ENCODE measurements at regions not wholly inside any gene's neighbourhood (a gene's known extent, or its start where the extent isn't known, plus 50 kb on each side); places are given as distances from the start of the nearest gene placed in this dataset.

DNA sequence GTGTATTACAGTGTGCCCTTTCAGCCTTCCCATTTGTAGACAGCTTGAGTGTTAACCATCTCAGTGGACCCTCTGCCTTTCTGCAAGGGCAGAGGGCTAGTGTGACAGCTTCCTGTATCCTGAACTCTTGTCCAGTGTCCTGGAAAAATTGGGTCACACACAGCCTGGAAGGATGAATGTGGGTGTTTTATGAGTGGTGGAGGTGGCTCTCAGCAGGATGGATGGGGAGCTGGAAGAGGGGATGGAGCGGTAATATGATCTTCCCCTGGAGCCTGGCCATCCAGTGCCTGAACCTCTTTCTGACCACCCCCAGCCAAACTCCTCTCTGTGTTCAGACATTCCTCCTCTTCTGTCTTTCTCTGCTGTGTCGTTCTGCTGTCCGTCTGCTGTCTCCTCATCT lies 113.0 kb downstream of the KIF4B start:
- no peaks in the 10 kb centered on the region for H3K4me1 Mint-ChIP-seq (ENCODE audit: low read depth)
- no peak overlapping the region for H3K27ac Mint-ChIP-seq
- peaks cover 6% of the 10 kb centered on the region for H3K27me3 Mint-ChIP-seq
- POLR2A ChIA-PET, result no interaction called here
- CTCF ChIA-PET, result no interaction called here
- intact Hi-C loops (cut with micrococcal nuclease), result no loop called here
- H3K4me3 Mint-ChIP-seq, result no peak overlapping the region
- no peak for DNase-seq
- H3K36me3 Mint-ChIP-seq, result no peaks in the 10 kb centered on the region
- no peaks in the 10 kb centered on the region for H3K9me3 Mint-ChIP-seq

DNA sequence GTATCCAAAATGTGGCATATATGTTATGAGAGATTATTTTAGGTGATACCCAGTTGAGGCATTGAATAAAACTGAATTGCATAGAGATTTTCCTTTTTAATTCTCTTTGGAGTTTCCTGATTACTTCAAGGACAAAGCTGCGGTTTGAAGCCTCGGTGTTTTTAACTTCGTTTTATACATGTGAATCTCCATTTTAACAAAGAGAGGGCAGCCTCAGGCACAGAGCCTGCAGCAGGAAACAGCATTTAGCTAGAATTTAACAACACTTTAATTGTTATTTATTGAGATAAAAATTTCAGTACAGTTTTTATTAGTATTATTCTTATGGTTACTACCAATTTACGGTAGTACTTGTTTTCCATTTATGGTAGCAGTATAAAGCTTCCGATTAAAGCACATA lies 114.0 kb downstream of the KIF4B start:
- Mint-ChIP-seq H3K9me3 (no peaks in the 10 kb centered on the region), H3K4me3 (no peak overlapping the region), H3K4me1 (ENCODE audit: low read depth) (no peaks in the 10 kb centered on the region), H3K36me3 (no peaks in the 10 kb centered on the region), H3K27me3 (peaks cover 7% of the 10 kb centered on the region), H3K27ac (no peak overlapping the region)
- DNase-seq, result no peak
- CTCF ChIA-PET, result no interaction called here
- POLR2A ChIA-PET, result no interaction called here
- intact Hi-C loops (cut with micrococcal nuclease), result no loop called here

DNA sequence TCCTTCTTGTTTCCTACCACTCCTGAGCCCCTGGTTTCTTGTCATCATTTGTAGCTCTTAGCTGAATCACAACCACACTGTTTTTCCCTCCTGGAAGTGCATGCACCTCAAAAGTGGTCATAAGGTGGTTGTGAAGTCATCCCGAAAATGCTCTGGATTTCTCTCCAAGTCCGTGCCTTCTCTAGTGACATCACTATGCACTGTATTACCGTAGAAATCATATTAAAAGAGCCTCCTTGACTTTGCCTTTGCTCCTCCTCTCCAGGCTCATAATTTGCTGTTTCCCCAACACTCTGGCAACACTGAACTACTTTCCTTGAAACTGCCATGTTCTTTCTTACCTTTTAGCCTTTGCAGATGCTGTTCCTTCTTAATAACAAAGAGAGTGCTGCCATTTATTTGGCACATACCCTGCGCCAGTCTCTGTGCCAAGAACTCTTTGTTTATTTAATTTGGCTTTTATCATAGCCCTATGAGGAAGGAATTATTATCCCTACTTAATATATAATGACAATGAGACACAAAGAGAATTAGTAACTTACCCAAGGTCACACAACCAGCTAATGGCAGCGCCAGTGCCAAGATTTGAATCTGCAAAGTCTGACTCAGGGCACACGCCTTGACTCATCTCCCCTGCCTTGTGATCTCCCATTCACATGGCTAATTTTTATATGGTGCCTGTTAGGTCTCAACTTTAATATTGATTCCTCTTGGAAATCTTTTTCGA lies 115.4 kb downstream of the KIF4B start:
- no peaks in the 10 kb centered on the region for H3K36me3 Mint-ChIP-seq
- CTCF ChIA-PET, result no interaction called here
- no peaks in the 10 kb centered on the region for H3K9me3 Mint-ChIP-seq
- intact Hi-C loops (cut with micrococcal nuclease), result no loop called here
- H3K27me3 Mint-ChIP-seq, result peaks cover 8% of the 10 kb centered on the region
- no peak overlapping the region for H3K27ac Mint-ChIP-seq
- H3K4me3 Mint-ChIP-seq, result no peak overlapping the region
- no peaks in the 10 kb centered on the region for H3K4me1 Mint-ChIP-seq (ENCODE audit: low read depth)
- POLR2A ChIA-PET, result no interaction called here
- no peak for DNase-seq

DNA sequence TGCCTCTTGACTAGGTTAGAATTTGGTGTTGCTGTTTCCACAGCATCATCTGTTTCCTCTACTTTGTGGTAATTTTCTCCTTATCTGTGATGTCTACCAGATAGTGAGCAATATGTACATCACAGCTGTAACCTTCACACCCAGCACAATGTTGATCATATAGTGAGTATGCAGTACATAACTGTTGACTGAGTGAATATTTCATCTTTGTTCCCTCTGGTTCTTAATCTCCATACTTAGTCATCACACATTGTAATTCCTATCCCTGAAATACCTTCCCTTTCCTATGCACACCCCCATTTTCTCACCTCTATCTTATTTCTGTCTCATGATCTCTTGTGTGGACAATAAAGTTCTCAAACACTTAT lies 115.9 kb downstream of the KIF4B start:
- ChIA-PET CTCF (no interaction called here), POLR2A (no interaction called here)
- no peaks in the 10 kb centered on the region for H3K9me3 Mint-ChIP-seq
- no peaks in the 10 kb centered on the region for H3K4me1 Mint-ChIP-seq (ENCODE audit: low read depth)
- no peak overlapping the region for H3K4me3 Mint-ChIP-seq
- peaks cover 8% of the 10 kb centered on the region for H3K27me3 Mint-ChIP-seq
- no peaks in the 10 kb centered on the region for H3K36me3 Mint-ChIP-seq
- intact Hi-C loops (cut with micrococcal nuclease), result no loop called here
- no peak for DNase-seq
- no peak overlapping the region for H3K27ac Mint-ChIP-seq

DNA sequence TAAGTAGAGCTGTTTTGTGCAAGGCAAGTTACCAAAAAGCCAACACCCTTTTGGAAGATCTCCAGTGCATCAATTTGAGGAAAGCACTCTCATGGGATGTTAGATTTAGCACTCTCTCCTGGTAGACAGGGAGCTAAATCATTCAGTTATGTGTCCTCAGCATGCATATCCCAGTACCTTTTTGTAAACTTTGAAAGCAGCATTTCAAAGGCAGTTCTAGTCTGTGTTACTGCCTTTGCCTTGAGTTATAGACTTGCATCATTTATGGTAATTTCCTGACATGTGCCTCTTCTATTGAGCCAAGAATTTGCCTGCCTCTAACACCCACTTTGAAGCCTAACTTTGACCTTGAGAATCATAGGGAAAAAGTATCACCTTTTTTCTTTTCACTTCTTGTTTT lies 120.6 kb downstream of the KIF4B start:
- CTCF ChIA-PET, result no interaction called here
- intact Hi-C loops (cut with micrococcal nuclease), result loop anchor here (10.0 kb wide), 1 partner anchor 2001 kb away; no protein-coding TSS in a partner anchor
- H3K36me3 Mint-ChIP-seq, result no peaks in the 10 kb centered on the region
- no peak for DNase-seq
- no peak overlapping the region for H3K4me3 Mint-ChIP-seq
- no peaks in the 10 kb centered on the region for H3K4me1 Mint-ChIP-seq (ENCODE audit: low read depth)
- POLR2A ChIA-PET, result no interaction called here
- H3K27me3 Mint-ChIP-seq, result peaks cover 22% of the 10 kb centered on the region
- H3K9me3 Mint-ChIP-seq, result no peaks in the 10 kb centered on the region
- H3K27ac Mint-ChIP-seq, result no peak overlapping the region

DNA sequence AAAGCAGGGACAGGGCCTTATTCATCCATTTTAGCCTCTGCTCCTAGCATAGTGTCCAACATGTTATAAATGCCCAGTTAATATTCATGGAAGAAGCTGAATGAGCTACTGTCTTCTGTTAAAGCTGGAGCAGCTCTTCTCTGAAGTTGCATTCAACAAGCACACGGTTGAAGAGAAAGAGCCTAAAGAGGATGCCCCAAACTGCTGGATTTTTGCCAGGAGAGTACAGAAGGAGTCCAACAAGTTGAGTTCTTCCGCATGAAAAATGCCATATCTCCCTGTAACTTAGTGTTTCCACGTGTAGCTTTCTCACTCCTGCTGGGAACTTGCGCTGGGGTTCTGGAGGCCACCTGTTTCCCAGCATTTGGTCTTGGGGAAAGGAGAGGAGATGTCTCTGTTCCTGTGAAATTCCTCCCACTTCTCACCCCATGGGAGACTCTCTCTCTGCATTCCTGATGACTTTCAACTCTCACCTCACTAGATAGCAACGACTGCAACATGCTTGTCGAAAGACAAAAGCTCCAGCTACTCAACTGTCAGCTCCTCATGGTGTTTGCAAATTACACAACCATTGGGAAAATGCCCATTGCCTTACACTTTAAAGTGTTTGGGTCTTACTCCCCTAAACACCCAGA lies 122.8 kb downstream of the KIF4B start:
- Mint-ChIP-seq H3K27me3 (peaks cover 25% of the 10 kb centered on the region), H3K9me3 (no peaks in the 10 kb centered on the region), H3K4me1 (ENCODE audit: low read depth) (no peaks in the 10 kb centered on the region), H3K27ac (no peak overlapping the region), H3K4me3 (no peak overlapping the region), H3K36me3 (no peaks in the 10 kb centered on the region)
- CTCF ChIA-PET, result no interaction called here
- intact Hi-C loops (cut with micrococcal nuclease), result loop anchor here (10.0 kb wide), 1 partner anchor 1998 kb away; no protein-coding TSS in a partner anchor
- POLR2A ChIA-PET, result no interaction called here
- DNase-seq, result no peak

DNA sequence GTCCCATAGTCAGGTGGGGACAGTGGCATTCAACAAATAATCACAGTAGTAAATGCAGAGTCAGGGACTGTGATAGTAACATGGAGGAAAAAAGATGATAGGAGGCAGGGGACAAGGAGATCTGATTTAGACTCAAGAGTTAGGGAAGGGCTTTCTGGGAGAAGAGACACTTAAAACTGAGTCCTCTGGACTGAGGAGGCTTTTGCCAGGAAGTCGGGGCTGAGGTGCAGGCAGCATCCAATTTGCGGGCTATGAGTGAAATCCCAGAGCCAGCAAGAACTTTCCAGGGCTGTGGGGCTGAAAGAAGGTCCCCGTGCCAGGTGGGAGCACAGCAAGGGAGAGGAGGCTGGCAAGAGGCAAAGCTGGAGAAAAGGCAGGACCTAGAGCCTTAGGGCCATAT lies 124.1 kb downstream of the KIF4B start:
- Mint-ChIP-seq H3K27ac (no peak overlapping the region), H3K9me3 (no peaks in the 10 kb centered on the region), H3K36me3 (no peaks in the 10 kb centered on the region), H3K4me3 (no peak overlapping the region), H3K27me3 (peaks cover 24% of the 10 kb centered on the region), H3K4me1 (ENCODE audit: low read depth) (no peaks in the 10 kb centered on the region)
- POLR2A ChIA-PET, result no interaction called here
- intact Hi-C loops (cut with micrococcal nuclease), result loop anchor here (10.0 kb wide), 1 partner anchor 1997 kb away; no protein-coding TSS in a partner anchor
- DNase-seq, result no peak
- CTCF ChIA-PET, result interaction anchor here (0.6 to 1.5 kb wide), 2 partner anchors 18 to 386 kb away, joined by 3 to 4 read pairs; no protein-coding TSS in a partner anchor

DNA sequence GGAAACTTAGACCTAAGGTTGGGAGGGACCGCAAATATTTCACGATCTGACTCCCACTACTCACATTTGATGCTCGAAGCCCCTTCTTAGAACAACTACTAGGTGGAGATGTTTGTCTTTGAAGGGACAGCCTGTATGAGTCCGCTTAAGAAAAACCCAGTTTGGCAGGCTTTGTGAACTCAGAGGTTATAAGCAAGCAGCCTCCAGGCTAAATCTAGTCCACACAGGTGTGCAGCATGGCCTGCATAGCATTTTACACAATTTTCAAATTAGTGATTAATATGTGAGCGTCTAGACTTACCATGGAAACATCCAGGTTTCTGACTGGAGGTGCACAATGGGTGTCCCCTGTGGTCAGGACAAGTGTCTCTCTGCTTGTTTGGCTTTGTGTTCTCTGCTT lies 127.1 kb downstream of the KIF4B start:
- ChIA-PET CTCF (interaction anchor here (1.1 kb wide), 1 partner anchor 9 kb away, joined by 3 read pairs; no protein-coding TSS in a partner anchor), POLR2A (no interaction called here)
- H3K4me3 Mint-ChIP-seq, result no peak overlapping the region
- H3K4me1 Mint-ChIP-seq (ENCODE audit: low read depth), result no peaks in the 10 kb centered on the region
- no peak overlapping the region for H3K27ac Mint-ChIP-seq
- H3K9me3 Mint-ChIP-seq, result no peaks in the 10 kb centered on the region
- no peaks in the 10 kb centered on the region for H3K36me3 Mint-ChIP-seq
- no peak for DNase-seq
- intact Hi-C loops (cut with micrococcal nuclease), result loop anchor here (10.0 kb wide), 2 partner anchors 196 to 486 kb away; partner anchors contain the start of gene MRPL22
- peaks cover 14% of the 10 kb centered on the region for H3K27me3 Mint-ChIP-seq

DNA sequence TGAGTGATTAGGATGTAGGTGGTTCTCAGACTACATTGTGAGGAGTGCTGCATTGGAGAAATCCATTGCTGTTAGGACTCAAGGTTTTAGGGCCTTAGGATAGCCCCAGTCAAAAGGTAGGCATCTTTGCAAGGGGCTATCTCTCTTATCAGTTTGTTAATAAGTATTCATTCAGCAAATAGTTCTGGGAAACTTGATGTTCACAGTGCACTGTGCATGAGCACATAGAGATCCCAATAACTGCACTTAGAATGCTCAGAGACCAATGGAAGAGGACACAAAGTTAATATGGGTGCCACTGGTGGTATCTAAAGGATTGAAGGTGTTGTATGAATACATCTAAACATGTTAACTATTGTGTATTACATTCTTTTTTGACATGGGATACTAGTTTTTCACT lies 131.4 kb downstream of the KIF4B start:
- DNase-seq, result no peak
- H3K4me3 Mint-ChIP-seq, result no peak overlapping the region
- no peaks in the 10 kb centered on the region for H3K4me1 Mint-ChIP-seq (ENCODE audit: low read depth)
- intact Hi-C loops (cut with micrococcal nuclease), result loop anchor here (10.0 kb wide), 2 partner anchors 200 to 490 kb away; partner anchors contain the start of gene MRPL22
- H3K9me3 Mint-ChIP-seq, result no peaks in the 10 kb centered on the region
- no peak overlapping the region for H3K27ac Mint-ChIP-seq
- H3K27me3 Mint-ChIP-seq, result peaks cover 4% of the 10 kb centered on the region
- CTCF ChIA-PET, result no interaction called here
- H3K36me3 Mint-ChIP-seq, result no peaks in the 10 kb centered on the region
- POLR2A ChIA-PET, result no interaction called here

DNA sequence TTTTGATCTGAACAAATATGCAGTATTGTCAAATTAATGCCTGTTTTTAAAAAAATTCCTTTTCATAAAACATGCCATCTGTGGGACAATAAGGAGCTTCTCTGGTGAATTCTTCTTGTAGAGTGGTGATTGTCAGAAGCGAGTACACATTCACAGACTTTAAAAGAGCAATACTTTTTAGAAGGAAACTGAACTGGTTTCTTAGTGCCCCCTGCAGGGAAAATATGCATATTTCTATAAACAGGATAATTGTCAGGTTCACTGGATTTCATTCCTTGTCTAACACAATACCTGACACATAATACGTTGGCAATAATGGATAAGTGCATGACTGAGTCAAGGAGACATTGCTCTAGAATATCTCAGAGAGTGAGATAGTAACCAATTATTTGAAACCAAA lies 133.7 kb downstream of the KIF4B start:
- Mint-ChIP-seq H3K27me3 (peaks cover 4% of the 10 kb centered on the region), H3K36me3 (no peaks in the 10 kb centered on the region), H3K27ac (no peak overlapping the region), H3K9me3 (no peaks in the 10 kb centered on the region), H3K4me3 (no peak overlapping the region), H3K4me1 (ENCODE audit: low read depth) (no peaks in the 10 kb centered on the region)
- ChIA-PET CTCF (no interaction called here), POLR2A (no interaction called here)
- DNase-seq, result no peak
- intact Hi-C loops (cut with micrococcal nuclease), result loop anchor here (10.0 kb wide), 2 partner anchors 202 to 492 kb away; partner anchors contain the start of gene MRPL22

DNA sequence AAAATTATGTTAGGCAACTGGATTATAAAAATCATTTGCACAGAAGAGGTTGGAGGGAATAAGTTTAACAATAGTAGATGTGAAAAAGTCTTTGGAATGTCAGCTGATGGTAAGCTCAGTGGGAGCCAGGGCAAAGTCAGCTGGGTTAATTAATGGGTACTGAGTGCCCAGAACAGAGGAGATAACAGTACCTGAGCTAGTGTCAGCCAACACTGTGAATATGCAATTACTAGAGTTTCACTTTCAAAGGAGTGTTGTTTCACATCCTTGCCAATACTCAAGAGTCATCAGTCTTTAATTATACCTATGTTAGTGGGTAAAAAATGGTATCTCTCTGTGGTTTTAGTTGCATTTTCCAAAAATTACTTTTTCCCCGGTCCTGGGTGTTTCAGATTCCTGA lies 135.1 kb downstream of the KIF4B start:
- intact Hi-C loops (cut with micrococcal nuclease), result loop anchor here (10.0 kb wide), 2 partner anchors 204 to 494 kb away; partner anchors contain the start of gene MRPL22
- no peak overlapping the region for H3K4me3 Mint-ChIP-seq
- ChIA-PET CTCF (no interaction called here), POLR2A (no interaction called here)
- H3K4me1 Mint-ChIP-seq (ENCODE audit: low read depth), result no peaks in the 10 kb centered on the region
- H3K27ac Mint-ChIP-seq, result no peak overlapping the region
- no peaks in the 10 kb centered on the region for H3K9me3 Mint-ChIP-seq
- no peak for DNase-seq
- no peaks in the 10 kb centered on the region for H3K36me3 Mint-ChIP-seq
- H3K27me3 Mint-ChIP-seq, result peaks cover 4% of the 10 kb centered on the region

DNA sequence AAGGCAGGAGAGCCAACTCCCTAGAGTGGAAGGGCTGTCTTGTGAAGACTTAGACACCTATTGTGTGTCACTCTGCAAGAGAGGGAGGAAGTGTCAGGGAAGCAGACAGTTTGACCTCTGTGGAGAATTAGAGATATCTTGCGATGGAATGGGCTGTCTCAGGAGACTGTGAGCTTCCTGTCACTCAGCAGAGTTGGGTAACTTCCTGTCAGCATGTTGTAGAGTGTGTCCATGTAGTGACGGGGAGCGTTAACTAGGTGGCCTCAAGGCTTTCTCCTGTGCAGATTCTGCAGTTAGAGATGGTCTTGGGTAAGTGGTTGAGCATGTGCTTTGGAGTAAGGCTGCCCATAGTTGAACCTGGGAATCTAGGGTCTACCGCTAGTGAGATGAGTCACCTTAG lies 136.5 kb downstream of the KIF4B start:
- H3K9me3 Mint-ChIP-seq, result no peaks in the 10 kb centered on the region
- CTCF ChIA-PET, result interaction anchor here (1.5 kb wide), 1 partner anchor 10 kb away, joined by 3 read pairs; no protein-coding TSS in a partner anchor
- no peaks in the 10 kb centered on the region for H3K36me3 Mint-ChIP-seq
- no peak overlapping the region for H3K4me3 Mint-ChIP-seq
- H3K4me1 Mint-ChIP-seq (ENCODE audit: low read depth), result no peaks in the 10 kb centered on the region
- no peak overlapping the region for H3K27ac Mint-ChIP-seq
- H3K27me3 Mint-ChIP-seq, result peaks cover 5% of the 10 kb centered on the region
- POLR2A ChIA-PET, result no interaction called here
- intact Hi-C loops (cut with micrococcal nuclease), result no loop called here
- no peak for DNase-seq

DNA sequence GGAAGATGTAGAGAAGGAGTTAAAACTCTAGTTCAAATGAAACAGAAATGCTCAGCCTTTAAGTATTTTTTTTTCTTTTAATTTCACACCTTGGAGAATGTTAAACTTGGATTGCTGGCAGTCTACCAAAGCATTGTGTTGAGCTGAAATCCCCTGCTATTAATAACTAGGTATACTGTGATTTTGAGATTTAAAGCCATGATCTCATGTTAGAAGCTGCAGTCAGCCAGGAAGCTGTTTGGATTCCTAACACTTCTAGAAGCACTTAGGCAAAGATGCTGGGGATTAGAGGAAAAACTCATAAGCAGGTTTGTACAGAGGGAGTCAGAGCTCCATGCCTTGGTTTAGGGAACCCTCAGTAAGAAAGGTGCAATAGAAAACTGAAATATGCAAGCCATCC lies 141.4 kb downstream of the KIF4B start:
- Mint-ChIP-seq H3K4me1 (ENCODE audit: low read depth) (no peaks in the 10 kb centered on the region), H3K27ac (no peak overlapping the region), H3K9me3 (no peaks in the 10 kb centered on the region), H3K27me3 (peaks cover 1% of the 10 kb centered on the region), H3K4me3 (no peak overlapping the region), H3K36me3 (no peaks in the 10 kb centered on the region)
- no peak for DNase-seq
- intact Hi-C loops (cut with micrococcal nuclease), result no loop called here
- CTCF ChIA-PET, result no interaction called here
- POLR2A ChIA-PET, result no interaction called here

Data from activated CD4-positive, alpha-beta memory T cell treated with anti-CD3 and anti-CD28 coated beads for 36 hours (primary cell).